WTC11 (cell line): ENCODE measurements at regions not wholly inside any gene's neighbourhood (a gene's known extent, or its start where the extent isn't known, plus 50 kb on each side); places are given as distances from the start of the nearest gene placed in this dataset.

Experiments used
- EMX1 ChIP-seq: fragments of 250-450 bp; sonication (Bioruptor Pico); IDR thresholded peaks from 2 replicates; pipeline ENCODE4 v1.8.0; 2021; ENCODE audit warnings: mild to moderate bottlenecking
- JAZF1 ChIP-seq: fragments of 250-450 bp; sonication (Bioruptor Pico); IDR thresholded peaks from 2 replicates; pipeline ENCODE4 v1.9.0; 2021; ENCODE audit warnings: moderate library complexity, mild to moderate bottlenecking, inconsistent platforms
- JUN ChIP-seq: sonication (generic); formaldehyde crosslinking; IDR thresholded peaks from 2 replicates; pipeline ENCODE4 v1.8.0; 2023; ENCODE audit warnings: mild to moderate bottlenecking, missing genetic modification reagents
- MYBL2 ChIP-seq: sonication (generic); formaldehyde crosslinking; IDR thresholded peaks from 2 replicates; pipeline ENCODE4 v1.8.1; 2023; ENCODE audit warnings: mild to moderate bottlenecking, moderate library complexity, missing genetic modification reagents
- NR3C1 ChIP-seq: sonication (generic); formaldehyde crosslinking; conservative IDR thresholded peaks from 2 replicates; pipeline ENCODE4 v1.8.1; 2023; ENCODE audit warnings: low read depth, mild to moderate bottlenecking, missing genetic modification reagents
- TF ChIP-seq, protein P1 (sequence below): fragments of 200-600 bp; IDR thresholded peaks from 2 replicates; pipeline ENCODE4 v1.8.0; 2022; ENCODE audit warnings: antibody characterized with exemption
- TF ChIP-seq, protein P2 (sequence below): fragments of 250-450 bp; sonication (Bioruptor Pico); IDR thresholded peaks from 2 replicates; pipeline ENCODE4 v2.1.2; 2022; ENCODE audit warnings: mild to moderate bottlenecking, moderate library complexity

DNA sequence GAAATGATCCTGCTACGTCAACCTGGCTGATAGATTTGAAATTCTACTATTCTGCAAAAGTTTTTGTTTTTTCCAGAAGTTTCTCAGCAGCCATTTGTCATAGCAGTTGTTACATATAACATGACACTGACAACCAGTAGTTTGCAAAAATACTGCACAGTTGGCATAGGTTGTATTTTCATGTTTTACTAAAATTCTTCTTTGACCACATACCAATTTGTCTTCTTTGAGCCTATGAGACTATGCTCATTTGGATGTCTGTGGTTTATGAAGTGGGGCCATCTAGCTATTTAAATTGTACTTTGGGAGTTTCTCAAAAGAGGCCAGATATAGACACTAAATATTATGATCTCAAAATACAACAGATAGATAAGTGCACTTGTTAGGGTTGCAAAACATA is 104.9 kb upstream of the PREP start:
- TF ChIP-seq, protein P1, sequence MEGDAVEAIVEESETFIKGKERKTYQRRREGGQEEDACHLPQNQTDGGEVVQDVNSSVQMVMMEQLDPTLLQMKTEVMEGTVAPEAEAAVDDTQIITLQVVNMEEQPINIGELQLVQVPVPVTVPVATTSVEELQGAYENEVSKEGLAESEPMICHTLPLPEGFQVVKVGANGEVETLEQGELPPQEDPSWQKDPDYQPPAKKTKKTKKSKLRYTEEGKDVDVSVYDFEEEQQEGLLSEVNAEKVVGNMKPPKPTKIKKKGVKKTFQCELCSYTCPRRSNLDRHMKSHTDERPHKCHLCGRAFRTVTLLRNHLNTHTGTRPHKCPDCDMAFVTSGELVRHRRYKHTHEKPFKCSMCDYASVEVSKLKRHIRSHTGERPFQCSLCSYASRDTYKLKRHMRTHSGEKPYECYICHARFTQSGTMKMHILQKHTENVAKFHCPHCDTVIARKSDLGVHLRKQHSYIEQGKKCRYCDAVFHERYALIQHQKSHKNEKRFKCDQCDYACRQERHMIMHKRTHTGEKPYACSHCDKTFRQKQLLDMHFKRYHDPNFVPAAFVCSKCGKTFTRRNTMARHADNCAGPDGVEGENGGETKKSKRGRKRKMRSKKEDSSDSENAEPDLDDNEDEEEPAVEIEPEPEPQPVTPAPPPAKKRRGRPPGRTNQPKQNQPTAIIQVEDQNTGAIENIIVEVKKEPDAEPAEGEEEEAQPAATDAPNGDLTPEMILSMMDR, result no peak
- TF ChIP-seq EMX1 (CRISPR knock-in tag) (no peak), JAZF1 (CRISPR knock-in tag) (no peak), JUN (CRISPR knock-in tag) (no peak), MYBL2 (no peak), NR3C1 (CRISPR knock-in tag) (no peak)
- TF ChIP-seq, protein P2, sequence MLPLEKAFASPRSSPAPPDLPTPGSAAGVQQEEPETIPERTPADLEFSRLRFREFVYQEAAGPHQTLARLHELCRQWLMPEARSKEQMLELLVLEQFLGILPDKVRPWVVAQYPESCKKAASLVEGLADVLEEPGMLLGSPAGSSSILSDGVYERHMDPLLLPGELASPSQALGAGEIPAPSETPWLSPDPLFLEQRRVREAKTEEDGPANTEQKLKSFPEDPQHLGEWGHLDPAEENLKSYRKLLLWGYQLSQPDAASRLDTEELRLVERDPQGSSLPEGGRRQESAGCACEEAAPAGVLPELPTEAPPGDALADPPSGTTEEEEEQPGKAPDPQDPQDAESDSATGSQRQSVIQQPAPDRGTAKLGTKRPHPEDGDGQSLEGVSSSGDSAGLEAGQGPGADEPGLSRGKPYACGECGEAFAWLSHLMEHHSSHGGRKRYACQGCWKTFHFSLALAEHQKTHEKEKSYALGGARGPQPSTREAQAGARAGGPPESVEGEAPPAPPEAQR (CRISPR knock-in tag), result no peak
